T-helper 2 cell treated with Interferon-gamma antibody and Interleukin-4, amounts not matched to agents 5 μg/mL and 100 μg/mL, for 36 hours (primary cell): ENCODE measurements at regions not wholly inside any gene's neighbourhood (a gene's known extent, or its start where the extent isn't known, plus 50 kb on each side); places are given as distances from the start of the nearest gene placed in this dataset.

Experiments used
- DNase-seq: peaks from one replicate; pipeline ENCODE4 v3.0.0; 2021; ENCODE audit warnings: low spot score
- H3K27ac Mint-ChIP-seq: one replicate; pipeline ENCODE4 v1.8.0; 2021; ENCODE audit warnings: mild to moderate bottlenecking, mixed read lengths
- H3K27me3 Mint-ChIP-seq: one replicate; pipeline ENCODE4 v1.8.0; 2021; ENCODE audit warnings: low read depth, mixed read lengths
- H3K36me3 Mint-ChIP-seq: one replicate; pipeline ENCODE4 v1.8.0; 2021; ENCODE audit warnings: low read depth, mixed read lengths
- H3K4me1 Mint-ChIP-seq: one replicate; pipeline ENCODE4 v1.8.0; 2021; ENCODE audit warnings: low read depth, mixed read lengths
- H3K4me3 Mint-ChIP-seq: one replicate; pipeline ENCODE4 v1.8.0; 2022; ENCODE audit warnings: mild to moderate bottlenecking, moderate library complexity, mixed read lengths
- H3K9me3 Mint-ChIP-seq: one replicate; pipeline ENCODE4 v1.8.0; 2021; ENCODE audit warnings: mixed read lengths

- Mint-ChIP-seq H3K4me3 (no peak overlapping the region), H3K4me1 (no peaks in the 10 kb centered on the region), H3K27me3 (no peaks in the 10 kb centered on the region), H3K27ac (no peak overlapping the region), H3K36me3 (no peaks in the 10 kb centered on the region), H3K9me3 (peaks cover 31% of the 10 kb centered on the region)
- DNase-seq: no peak
Observed at GRCh38 chr3:20698896-20699295, 512.9 kb upstream of the SGO1 start.

GRCh38 chr3:20696388-20697150 is 510.6 kb upstream of the SGO1 start:
- no peak overlapping the region for H3K27ac Mint-ChIP-seq
- no peak for DNase-seq
- peaks cover 23% of the 10 kb centered on the region for H3K9me3 Mint-ChIP-seq
- no peaks in the 10 kb centered on the region for H3K36me3 Mint-ChIP-seq
- H3K4me1 Mint-ChIP-seq: no peaks in the 10 kb centered on the region
- no peak overlapping the region for H3K4me3 Mint-ChIP-seq
- H3K27me3 Mint-ChIP-seq: no peaks in the 10 kb centered on the region

- no peak for DNase-seq
- Mint-ChIP-seq H3K27me3 (no peaks in the 10 kb centered on the region), H3K36me3 (no peaks in the 10 kb centered on the region), H3K27ac (no peak overlapping the region), H3K9me3 (peaks cover 28% of the 10 kb centered on the region), H3K4me3 (no peak overlapping the region), H3K4me1 (no peaks in the 10 kb centered on the region)
Observed at GRCh38 chr3:20692675-20693074, 506.7 kb upstream of the SGO1 start.

- no peak overlapping the region for H3K27ac Mint-ChIP-seq
- DNase-seq: no peak
- no peaks in the 10 kb centered on the region for H3K27me3 Mint-ChIP-seq
- H3K4me3 Mint-ChIP-seq: no peak overlapping the region
- H3K4me1 Mint-ChIP-seq: no peaks in the 10 kb centered on the region
- peaks cover 59% of the 10 kb centered on the region for H3K9me3 Mint-ChIP-seq
- no peaks in the 10 kb centered on the region for H3K36me3 Mint-ChIP-seq
Observed at GRCh38 chr3:20683910-20684309, 497.9 kb upstream of the SGO1 start.

GRCh38 chr3:20682573-20682972 is 496.6 kb upstream of the SGO1 start:
- Mint-ChIP-seq H3K9me3 (peaks cover 52% of the 10 kb centered on the region), H3K27ac (no peak overlapping the region), H3K36me3 (no peaks in the 10 kb centered on the region), H3K27me3 (no peaks in the 10 kb centered on the region), H3K4me1 (no peaks in the 10 kb centered on the region), H3K4me3 (no peak overlapping the region)
- no peak for DNase-seq

GRCh38 chr3:20680990-20681628 is 495.1 kb upstream of the SGO1 start:
- Mint-ChIP-seq H3K27me3 (no peaks in the 10 kb centered on the region), H3K36me3 (no peaks in the 10 kb centered on the region), H3K4me3 (no peak overlapping the region), H3K4me1 (no peaks in the 10 kb centered on the region), H3K27ac (no peak overlapping the region), H3K9me3 (peaks cover 40% of the 10 kb centered on the region)
- DNase-seq: no peak

- H3K27ac Mint-ChIP-seq: no peak overlapping the region
- H3K36me3 Mint-ChIP-seq: no peaks in the 10 kb centered on the region
- no peaks in the 10 kb centered on the region for H3K27me3 Mint-ChIP-seq
- H3K4me1 Mint-ChIP-seq: no peaks in the 10 kb centered on the region
- peaks cover 14% of the 10 kb centered on the region for H3K9me3 Mint-ChIP-seq
- no peak overlapping the region for H3K4me3 Mint-ChIP-seq
- DNase-seq: no peak
Observed at GRCh38 chr3:20673866-20674265, 487.9 kb upstream of the SGO1 start.

- Mint-ChIP-seq H3K36me3 (no peaks in the 10 kb centered on the region), H3K27me3 (no peaks in the 10 kb centered on the region)
Observed at GRCh38 chr3:20669675-20670074, 483.7 kb upstream of the SGO1 start.

GRCh38 chr3:20669184-20669583 is 483.2 kb upstream of the SGO1 start:
- H3K36me3 Mint-ChIP-seq: no peaks in the 10 kb centered on the region
- no peaks in the 10 kb centered on the region for H3K27me3 Mint-ChIP-seq
- H3K4me1 Mint-ChIP-seq: no peaks in the 10 kb centered on the region
- H3K4me3 Mint-ChIP-seq: no peak overlapping the region
- peaks cover 9% of the 10 kb centered on the region for H3K9me3 Mint-ChIP-seq
- H3K27ac Mint-ChIP-seq: no peak overlapping the region
- DNase-seq: no peak

More at GRCh38 chr3:20669675-20670074, 483.7 kb upstream of the SGO1 start:
- no peaks in the 10 kb centered on the region for H3K4me1 Mint-ChIP-seq
- no peak overlapping the region for H3K4me3 Mint-ChIP-seq
- H3K9me3 Mint-ChIP-seq: peaks cover 9% of the 10 kb centered on the region
- DNase-seq: no peak
- H3K27ac Mint-ChIP-seq: no peak overlapping the region

GRCh38 chr3:20668411-20668810 is 482.4 kb upstream of the SGO1 start:
- Mint-ChIP-seq H3K27ac (no peak overlapping the region), H3K9me3 (peaks cover 3% of the 10 kb centered on the region), H3K4me3 (no peak overlapping the region), H3K36me3 (no peaks in the 10 kb centered on the region), H3K4me1 (no peaks in the 10 kb centered on the region), H3K27me3 (no peaks in the 10 kb centered on the region)
- DNase-seq: no peak

- Mint-ChIP-seq H3K36me3 (no peaks in the 10 kb centered on the region), H3K27me3 (no peaks in the 10 kb centered on the region), H3K9me3 (peaks cover 6% of the 10 kb centered on the region), H3K4me1 (no peaks in the 10 kb centered on the region), H3K27ac (no peak overlapping the region), H3K4me3 (no peak overlapping the region)
- DNase-seq: no peak
Observed at GRCh38 chr3:20666091-20666490, 480.1 kb upstream of the SGO1 start.

GRCh38 chr3:20658491-20658890 is 472.5 kb upstream of the SGO1 start:
- DNase-seq: no peak
- Mint-ChIP-seq H3K4me3 (no peak overlapping the region), H3K9me3 (peaks cover 31% of the 10 kb centered on the region), H3K27ac (no peak overlapping the region), H3K4me1 (no peaks in the 10 kb centered on the region), H3K27me3 (no peaks in the 10 kb centered on the region), H3K36me3 (no peaks in the 10 kb centered on the region)

- Mint-ChIP-seq H3K4me1 (no peaks in the 10 kb centered on the region), H3K27me3 (no peaks in the 10 kb centered on the region), H3K27ac (no peak overlapping the region), H3K36me3 (no peaks in the 10 kb centered on the region), H3K9me3 (peaks cover 33% of the 10 kb centered on the region), H3K4me3 (no peak overlapping the region)
- no peak for DNase-seq
Observed at GRCh38 chr3:20657560-20657959, 471.6 kb upstream of the SGO1 start.

GRCh38 chr3:20652231-20652986 is 466.4 kb upstream of the SGO1 start:
- Mint-ChIP-seq H3K4me3 (no peak overlapping the region), H3K9me3 (peaks cover 27% of the 10 kb centered on the region), H3K27me3 (no peaks in the 10 kb centered on the region), H3K36me3 (no peaks in the 10 kb centered on the region), H3K4me1 (no peaks in the 10 kb centered on the region), H3K27ac (no peak overlapping the region)
- DNase-seq: no peak
